ENCODE measurements at regions not wholly inside any gene's neighbourhood (a gene's known extent, or its start where the extent isn't known, plus 50 kb on each side); places are given as distances from the start of the nearest gene placed in this dataset.

DNA sequence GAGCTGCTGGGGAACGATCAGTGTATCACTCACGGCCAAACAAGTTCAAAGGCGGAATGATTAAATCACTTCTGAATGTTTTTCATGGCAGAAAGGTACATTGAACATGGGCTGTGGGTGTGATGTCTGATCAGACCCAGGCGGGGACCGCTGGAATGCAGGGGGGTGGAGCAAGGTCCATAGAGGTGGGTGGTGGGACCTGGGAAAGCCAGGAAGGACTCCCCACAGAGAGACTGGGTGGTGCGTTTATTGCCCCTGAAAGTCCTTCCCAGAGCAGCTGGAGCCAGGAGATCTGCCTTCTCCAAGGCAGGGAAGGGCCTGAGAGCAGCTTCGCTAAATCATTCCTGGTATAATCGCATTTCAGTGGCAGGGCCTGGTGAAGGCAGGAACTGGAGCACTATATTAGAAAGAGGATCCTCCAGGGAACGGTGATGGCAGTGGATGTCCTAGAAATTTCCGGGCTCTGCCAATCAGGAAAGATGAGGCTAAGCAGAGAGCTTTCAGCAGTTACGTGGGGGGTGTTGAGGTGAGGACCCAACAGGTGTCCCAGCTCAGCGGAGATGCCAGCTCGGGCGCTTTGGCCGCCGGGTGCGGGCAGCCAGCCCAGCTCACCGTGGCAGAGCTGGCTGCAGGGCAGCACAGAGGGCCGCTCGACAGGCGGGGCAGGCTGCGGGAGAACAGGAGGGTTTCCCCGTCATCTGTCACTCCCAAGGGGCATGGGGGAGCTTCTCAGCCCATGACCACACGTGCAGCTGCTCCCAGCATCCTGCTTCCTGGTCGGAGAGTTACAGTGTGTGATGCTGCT is 271.7 kb downstream of the CTTN start:
- DNase-seq, result no peak
- Histone ChIP-seq H3K36me3 (no peaks in the 10 kb centered on the region), H3K4me1 (no peaks in the 10 kb centered on the region), H3K27ac (no peak overlapping the region), H3K9me3 (no peaks in the 10 kb centered on the region), H3K27me3 (no peaks in the 10 kb centered on the region), H3K4me3 (no peak overlapping the region)
- TF ChIP-seq, protein P1, sequence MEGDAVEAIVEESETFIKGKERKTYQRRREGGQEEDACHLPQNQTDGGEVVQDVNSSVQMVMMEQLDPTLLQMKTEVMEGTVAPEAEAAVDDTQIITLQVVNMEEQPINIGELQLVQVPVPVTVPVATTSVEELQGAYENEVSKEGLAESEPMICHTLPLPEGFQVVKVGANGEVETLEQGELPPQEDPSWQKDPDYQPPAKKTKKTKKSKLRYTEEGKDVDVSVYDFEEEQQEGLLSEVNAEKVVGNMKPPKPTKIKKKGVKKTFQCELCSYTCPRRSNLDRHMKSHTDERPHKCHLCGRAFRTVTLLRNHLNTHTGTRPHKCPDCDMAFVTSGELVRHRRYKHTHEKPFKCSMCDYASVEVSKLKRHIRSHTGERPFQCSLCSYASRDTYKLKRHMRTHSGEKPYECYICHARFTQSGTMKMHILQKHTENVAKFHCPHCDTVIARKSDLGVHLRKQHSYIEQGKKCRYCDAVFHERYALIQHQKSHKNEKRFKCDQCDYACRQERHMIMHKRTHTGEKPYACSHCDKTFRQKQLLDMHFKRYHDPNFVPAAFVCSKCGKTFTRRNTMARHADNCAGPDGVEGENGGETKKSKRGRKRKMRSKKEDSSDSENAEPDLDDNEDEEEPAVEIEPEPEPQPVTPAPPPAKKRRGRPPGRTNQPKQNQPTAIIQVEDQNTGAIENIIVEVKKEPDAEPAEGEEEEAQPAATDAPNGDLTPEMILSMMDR (IDR thresholded peaks at IDR 0.05), result no peak
- no peak for TF ChIP-seq POLR2A (IDR thresholded peaks at IDR 0.05)

- Histone ChIP-seq H3K27ac (no peak overlapping the region), H3K4me1 (no peaks in the 10 kb centered on the region), H3K36me3 (no peaks in the 10 kb centered on the region), H3K4me3 (no peak overlapping the region), H3K9me3 (no peaks in the 10 kb centered on the region), H3K27me3 (no peaks in the 10 kb centered on the region)
- no peak for DNase-seq
- TF ChIP-seq POLR2A (IDR thresholded peaks at IDR 0.05), result no peak
- TF ChIP-seq, protein P1 (IDR thresholded peaks at IDR 0.05), result no peak
These were observed 272.3 kb downstream of the CTTN start for GRCh38 chr11:70670676-70671034.

DNA sequence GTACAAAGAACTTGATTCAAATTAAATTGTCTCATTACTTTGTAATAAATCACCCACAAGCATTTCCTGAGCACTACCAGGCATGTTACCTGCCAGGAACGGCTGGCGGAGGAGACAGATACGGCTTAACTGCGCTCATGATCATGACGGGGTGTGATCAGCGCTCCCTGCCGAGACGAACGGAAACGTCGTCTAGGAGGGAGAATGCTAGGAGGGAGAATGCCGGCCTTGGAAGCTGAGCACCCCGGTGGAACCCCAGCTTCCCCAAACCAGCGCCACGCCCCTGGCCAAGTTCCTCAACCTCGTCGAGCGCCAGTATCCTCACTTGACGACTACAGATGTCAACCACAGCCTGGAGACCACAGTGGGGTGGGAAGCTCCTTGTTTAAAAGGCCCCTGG is 272.8 kb downstream of the CTTN start:
- Histone ChIP-seq H3K27ac (no peak overlapping the region), H3K36me3 (no peaks in the 10 kb centered on the region), H3K27me3 (no peaks in the 10 kb centered on the region), H3K4me1 (no peaks in the 10 kb centered on the region), H3K4me3 (no peak overlapping the region), H3K9me3 (no peaks in the 10 kb centered on the region)
- TF ChIP-seq, protein P1 (IDR thresholded peaks at IDR 0.05), result no peak
- no peak for TF ChIP-seq POLR2A (IDR thresholded peaks at IDR 0.05)
- no peak for DNase-seq

DNA sequence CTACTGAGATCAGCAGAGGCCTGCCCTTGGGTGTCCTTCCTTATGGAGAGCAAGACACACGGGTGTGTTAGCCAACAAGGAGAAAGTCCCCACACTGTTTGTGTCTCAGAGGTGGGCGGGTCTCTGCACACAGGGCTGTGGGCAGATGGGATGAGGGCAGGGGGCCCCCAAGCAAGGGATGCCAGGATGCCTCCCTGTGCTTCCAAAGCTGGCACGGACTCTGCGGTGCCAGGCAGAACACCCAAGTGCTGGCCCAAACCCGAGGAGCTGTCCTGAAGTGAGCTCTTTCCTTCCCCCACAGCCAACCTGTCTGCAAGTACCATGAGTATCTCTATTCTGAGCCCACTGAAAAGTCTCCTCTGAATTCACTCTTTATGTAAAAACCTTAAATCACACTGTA is 273.3 kb downstream of the CTTN start:
- no peaks in the 10 kb centered on the region for H3K9me3 ChIP-seq
- no peak for TF ChIP-seq POLR2A (IDR thresholded peaks at IDR 0.05)
- TF ChIP-seq, protein P1 (IDR thresholded peaks at IDR 0.05), result no peak

DNA sequence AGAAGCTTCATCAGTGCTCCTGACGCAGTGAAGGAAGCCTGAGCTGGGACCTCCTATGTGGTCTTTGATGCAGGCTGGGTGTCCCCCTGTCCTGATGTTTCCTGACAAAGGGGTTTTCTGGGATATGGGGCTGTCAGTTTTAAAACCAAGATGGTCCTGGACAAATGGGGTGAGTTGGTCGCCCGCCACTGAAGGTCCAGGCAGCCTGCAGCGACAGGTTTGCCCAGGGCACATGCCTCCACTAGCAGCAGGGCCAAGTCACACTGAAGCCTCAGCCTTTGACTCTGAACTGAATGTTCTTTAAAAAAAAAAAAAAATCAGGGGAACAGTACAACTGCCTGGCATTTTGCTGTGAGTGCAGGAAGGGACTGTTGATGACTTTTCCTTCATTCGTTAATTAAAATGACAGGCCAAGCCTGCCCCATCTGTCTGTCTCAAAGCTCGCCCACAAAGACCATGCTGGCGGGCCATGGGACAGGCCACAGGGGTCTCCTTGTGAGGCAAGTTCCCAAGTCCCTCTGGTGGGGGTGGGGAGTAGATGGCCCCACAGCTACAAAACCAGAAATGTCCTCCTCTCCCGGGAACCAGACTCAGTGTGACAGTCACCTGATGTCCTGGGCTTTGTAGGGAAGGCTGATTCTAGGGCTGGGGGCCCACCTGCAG is 274.8 kb downstream of the CTTN start:
- Histone ChIP-seq H3K4me3 (no peak overlapping the region), H3K4me1 (no peaks in the 10 kb centered on the region), H3K36me3 (no peaks in the 10 kb centered on the region), H3K27ac (no peak overlapping the region), H3K27me3 (no peaks in the 10 kb centered on the region), H3K9me3 (no peaks in the 10 kb centered on the region)
- TF ChIP-seq, protein P1 (IDR thresholded peaks at IDR 0.05), result no peak
- no peak for TF ChIP-seq POLR2A (IDR thresholded peaks at IDR 0.05)
- DNase-seq, result no peak

More for the DNA sequence above, 273.3 kb downstream of the CTTN start:
- Histone ChIP-seq H3K27me3 (no peaks in the 10 kb centered on the region), H3K4me1 (no peaks in the 10 kb centered on the region), H3K27ac (no peak overlapping the region), H3K4me3 (no peak overlapping the region), H3K36me3 (no peaks in the 10 kb centered on the region)
- DNase-seq, result no peak
